GM12875 (cell line): ENCODE measurements at regions not wholly inside any gene's neighbourhood (a gene's known extent, or its start where the extent isn't known, plus 50 kb on each side); places are given as distances from the start of the nearest gene placed in this dataset.

Source experiments
- H3K4me3 ChIP-seq: one replicate; pipeline ENCODE4 v1.5.1; 2011; ENCODE audit warnings: low read depth, low read length, control low read depth
- TF ChIP-seq, protein P1 (sequence below): IDR thresholded peaks from 2 replicates; pipeline ENCODE4 v1.5.1; 2011; ENCODE audit warnings: low read depth, mild to moderate bottlenecking, control low read depth, inconsistent platforms, low read length, moderate library complexity, borderline replicate concordance; ENCODE audit not compliant: insufficient read depth

DNA sequence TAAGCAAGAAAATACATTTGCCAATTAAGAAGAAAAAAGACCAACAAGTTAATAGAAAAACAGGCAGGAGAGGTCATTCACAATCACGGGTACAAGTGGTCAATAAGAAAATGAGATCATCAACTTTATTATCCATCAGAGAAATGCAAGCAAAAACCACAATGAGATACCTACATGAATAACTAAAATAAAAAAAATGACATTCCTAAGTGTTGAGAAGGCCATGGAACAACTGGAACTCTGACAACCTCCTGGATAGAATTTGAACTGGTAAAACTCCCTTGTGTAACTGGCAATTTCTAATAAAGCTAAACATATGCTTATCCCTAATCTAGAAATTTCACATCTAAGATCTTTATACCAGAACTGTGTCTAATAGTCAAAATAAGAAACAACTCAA, 135.4 kb upstream of the BACE2 start:
- TF ChIP-seq, protein P1, sequence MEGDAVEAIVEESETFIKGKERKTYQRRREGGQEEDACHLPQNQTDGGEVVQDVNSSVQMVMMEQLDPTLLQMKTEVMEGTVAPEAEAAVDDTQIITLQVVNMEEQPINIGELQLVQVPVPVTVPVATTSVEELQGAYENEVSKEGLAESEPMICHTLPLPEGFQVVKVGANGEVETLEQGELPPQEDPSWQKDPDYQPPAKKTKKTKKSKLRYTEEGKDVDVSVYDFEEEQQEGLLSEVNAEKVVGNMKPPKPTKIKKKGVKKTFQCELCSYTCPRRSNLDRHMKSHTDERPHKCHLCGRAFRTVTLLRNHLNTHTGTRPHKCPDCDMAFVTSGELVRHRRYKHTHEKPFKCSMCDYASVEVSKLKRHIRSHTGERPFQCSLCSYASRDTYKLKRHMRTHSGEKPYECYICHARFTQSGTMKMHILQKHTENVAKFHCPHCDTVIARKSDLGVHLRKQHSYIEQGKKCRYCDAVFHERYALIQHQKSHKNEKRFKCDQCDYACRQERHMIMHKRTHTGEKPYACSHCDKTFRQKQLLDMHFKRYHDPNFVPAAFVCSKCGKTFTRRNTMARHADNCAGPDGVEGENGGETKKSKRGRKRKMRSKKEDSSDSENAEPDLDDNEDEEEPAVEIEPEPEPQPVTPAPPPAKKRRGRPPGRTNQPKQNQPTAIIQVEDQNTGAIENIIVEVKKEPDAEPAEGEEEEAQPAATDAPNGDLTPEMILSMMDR, result no peak
- no peak overlapping the region for H3K4me3 ChIP-seq

DNA sequence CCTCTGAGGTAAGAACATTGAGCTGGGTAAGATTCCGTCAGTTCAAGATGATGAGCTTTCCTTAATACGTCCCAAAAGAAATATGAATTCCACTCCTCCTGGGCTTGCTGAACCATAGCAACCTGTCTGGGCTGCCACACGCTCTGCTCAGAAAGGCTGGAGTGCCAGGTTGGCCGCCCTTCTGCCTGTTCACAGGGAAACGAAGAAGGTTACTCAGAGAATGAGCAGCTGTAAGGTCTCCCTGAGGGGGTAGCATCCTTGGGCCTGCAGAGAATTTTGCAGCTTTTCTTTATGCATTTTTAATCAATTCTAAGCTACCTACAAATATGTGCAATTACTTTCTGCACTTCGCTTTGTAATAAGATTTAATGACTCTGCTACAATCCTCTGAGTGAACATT, 130.7 kb upstream of the BACE2 start:
- TF ChIP-seq, protein P1, result no peak

DNA sequence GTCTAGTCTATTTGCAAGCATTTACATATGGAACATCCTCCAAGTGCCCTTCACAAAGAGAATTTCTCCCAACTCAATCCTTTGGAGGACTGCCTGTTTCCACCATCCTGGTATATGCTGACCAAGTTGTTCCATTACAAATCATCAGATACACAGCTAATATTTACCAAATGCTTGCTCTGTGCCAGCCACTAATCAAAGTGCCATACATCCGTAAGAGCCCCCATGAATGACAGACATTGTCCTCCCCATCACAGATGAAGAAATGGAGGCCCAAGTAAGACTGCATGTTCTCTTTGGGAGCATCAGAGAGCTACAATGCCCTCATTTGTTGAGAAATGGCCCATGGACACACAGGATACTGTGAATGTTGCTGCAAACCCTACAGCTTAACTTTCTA, 130.0 kb upstream of the BACE2 start:
- TF ChIP-seq, protein P1, result no peak
- H3K4me3 ChIP-seq, result no peak overlapping the region

More for the DNA sequence above, 130.7 kb upstream of the BACE2 start:
- no peak overlapping the region for H3K4me3 ChIP-seq

DNA sequence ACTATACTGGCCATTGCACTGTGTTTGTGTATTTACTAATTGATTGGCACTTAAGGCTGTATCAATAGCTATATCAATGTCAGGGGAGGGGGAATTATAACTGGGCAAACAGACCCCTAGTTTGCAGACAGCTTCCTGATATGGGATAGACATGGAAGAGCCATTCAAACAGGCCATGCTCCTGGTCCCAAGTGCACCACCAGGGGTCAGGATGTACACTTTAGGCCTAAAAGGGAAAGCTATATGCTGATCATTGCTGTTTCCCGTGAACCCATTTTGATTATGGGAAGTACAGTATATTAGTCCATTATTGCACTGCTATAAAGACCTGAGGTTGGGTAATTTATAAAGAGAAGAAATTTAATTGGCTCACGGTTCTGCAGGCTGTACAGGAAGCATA, 124.9 kb upstream of the BACE2 start:
- no peak overlapping the region for H3K4me3 ChIP-seq

DNA sequence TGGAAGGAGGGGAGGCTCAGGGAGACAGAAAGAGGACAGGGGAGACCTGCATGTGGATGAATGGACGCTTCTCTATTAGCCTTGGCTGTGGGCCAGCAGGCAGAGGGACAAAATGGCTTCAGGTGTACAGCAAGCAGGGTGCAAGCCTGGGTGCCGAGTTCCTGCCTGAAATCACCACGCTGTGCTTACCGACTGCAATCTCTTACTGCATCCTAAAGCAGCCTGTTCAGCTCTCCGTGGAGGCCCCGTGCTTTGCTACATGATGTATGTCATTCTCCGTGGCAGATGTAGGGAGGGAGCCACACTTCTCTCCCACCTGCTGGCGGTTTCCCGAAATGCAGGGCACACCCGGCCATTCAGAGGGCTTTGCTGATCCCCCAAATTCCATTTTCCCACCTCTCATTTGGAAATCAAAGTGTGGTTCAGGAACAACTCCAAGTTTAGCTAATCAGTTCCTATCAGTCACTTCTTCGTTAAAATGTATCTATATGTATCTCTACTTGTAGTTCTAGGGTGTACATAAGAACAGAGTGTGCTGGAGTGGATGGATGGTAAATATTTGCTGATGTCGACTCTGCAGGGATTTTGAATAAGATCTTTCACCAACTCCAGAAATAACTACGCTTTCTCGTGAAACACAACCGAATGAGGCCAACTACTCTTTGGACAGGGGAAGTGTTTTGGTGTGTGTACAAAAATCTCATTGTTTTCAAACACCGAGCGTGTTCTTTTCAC, 122.3 kb upstream of the BACE2 start:
- TF ChIP-seq, protein P1, result no peak
- no peak overlapping the region for H3K4me3 ChIP-seq

More for the DNA sequence above, 124.9 kb upstream of the BACE2 start:
- TF ChIP-seq, protein P1, result no peak

DNA sequence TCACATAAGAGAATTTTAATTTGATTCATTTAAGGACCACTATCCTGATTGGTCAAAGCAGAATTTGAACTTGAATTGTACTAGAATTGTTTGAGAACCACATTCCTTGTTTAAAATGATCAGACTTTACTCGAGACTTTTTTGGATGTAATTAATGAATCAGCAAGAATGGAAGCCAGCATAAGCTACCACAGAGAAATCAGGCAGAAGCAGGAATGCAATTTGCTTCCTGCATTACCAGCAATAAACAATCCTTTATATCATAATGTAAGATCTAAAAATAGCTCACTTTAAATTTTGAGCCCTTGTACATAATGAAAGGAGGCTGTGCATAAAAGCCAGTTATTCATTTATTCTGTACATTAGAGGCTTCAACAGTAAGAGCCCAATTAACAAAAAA, 119.8 kb upstream of the BACE2 start:
- TF ChIP-seq, protein P1, result no peak
- H3K4me3 ChIP-seq, result no peak overlapping the region

DNA sequence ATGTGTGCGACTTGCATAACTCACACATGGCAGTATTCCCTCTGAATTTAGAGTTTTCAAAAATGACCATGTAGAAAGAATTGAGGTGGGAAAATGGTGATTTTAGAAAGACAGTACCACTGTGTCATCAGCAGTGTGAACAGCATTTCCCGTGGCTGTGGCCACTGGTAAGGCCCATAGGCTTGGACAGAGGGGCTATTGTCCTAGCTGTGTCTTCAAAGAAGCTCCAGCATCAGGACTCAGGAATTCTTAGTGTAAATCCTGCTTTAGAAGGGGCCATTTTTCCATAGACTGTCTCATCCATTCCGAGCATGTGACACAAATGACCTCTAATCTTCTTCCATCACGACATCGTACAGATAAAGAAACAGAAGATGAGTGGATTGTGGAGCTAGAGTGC, 119.3 kb upstream of the BACE2 start:
- TF ChIP-seq, protein P1, result no peak
- H3K4me3 ChIP-seq, result no peak overlapping the region
